IPS-NIHi7 (cell line): ENCODE measurements at regions not wholly inside any gene's neighbourhood (a gene's known extent, or its start where the extent isn't known, plus 50 kb on each side); places are given as distances from the start of the nearest gene placed in this dataset.

Experiments used
- DNase-seq: peaks from one replicate; pipeline ENCODE4 v3.0.0; 2012; ENCODE audit warnings: mixed read lengths; ENCODE audit errors: extremely low spot score

DNA sequence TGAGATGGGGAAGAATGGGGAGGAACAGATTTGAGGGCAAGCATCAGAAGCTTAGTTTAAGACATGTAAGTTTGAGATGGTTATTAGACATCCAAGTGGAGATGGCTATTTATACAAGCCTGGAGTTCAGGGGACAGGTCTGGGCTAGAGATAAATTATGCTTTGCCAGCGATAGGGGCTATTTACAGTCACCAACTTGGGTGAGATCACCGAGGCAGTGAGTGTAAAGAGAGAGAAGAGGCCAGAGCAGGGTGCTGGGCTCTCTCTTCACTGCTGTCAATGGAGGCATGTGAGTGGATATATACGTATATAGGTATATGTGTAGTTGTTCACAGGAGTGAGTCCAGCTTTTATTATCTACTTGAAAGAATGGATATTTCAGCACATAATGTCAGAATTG is 81.0 kb downstream of the QPCT start:
- DNase-seq, result no peak

DNA sequence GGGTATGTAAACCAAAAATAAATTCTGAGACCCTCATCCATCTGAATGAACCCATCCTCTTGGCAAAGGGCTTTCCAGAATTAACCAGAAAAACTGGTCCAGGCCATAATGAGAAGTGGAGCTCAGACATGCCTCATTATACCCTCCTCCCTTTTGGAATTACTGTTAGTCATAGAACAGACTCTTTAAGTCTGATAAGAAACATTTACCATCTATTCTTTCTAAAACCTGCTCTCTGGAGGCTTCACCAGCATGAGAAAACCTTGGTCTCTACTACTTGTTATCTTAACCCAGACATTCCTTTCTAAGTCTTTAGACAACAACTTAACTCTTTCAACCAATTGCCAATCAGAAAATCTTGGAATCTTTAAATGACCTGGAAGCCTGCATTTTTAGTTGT is 82.8 kb downstream of the QPCT start:
- no peak for DNase-seq

DNA sequence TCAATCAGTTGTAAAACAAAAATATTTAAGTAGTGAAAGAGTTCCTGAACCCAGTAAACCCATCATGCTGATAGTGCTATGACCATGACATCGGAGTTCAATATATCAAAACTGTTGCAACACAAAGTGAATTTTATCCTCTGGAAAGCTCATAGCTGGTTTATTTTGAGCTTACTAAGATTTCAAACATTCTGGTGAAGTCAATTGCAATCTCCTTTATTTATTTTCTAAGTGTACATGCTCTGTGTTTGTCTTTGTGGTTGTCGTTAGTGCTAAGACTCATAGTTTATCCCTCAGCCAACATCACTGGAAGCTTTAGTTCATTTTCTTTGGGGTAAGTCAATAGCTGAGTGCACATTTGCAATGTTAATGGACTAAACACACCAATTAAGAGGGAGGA is 91.9 kb downstream of the QPCT start:
- DNase-seq, result no peak

DNA sequence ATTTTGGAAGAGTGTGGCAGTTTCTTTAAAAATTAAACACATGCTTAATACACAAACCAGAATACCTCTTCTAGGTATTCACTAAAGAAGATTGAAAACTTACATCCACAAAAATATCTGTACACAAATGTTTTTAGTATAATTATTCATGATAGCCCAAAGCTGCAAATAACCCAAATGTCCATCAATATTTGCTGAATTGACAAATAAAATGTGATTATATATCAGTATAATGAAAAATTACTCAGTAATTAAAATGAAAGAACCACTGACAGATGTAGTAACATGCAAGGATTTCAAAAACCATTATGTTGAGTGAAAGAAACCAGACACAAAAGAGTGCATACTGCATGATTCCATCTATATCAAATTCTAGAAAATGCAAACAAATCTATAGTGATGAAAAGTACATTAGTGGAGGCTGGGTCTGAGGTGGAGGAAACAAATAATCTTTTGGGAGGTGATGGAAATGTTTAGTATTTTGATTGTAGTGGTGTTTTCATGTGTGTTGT is 94.8 kb downstream of the QPCT start:
- DNase-seq, result no peak

DNA sequence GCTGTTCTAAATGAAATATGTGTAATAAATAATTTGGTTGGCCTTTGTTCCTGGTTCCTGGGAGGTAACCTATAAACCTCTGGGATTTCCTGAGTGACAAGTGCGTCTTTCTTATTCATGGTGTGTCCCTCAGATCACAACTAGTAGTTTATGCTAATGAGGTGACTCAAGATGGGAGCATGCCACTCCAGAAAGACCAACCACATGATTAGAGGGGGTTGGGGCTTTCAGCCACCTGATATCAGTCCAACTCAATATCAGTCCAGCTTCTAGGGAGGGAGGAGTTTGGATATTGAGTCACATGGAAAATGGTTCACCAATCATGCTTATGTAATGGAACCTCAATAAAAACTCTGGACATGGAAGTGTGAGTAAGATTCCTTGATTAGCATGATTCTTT is 96.6 kb downstream of the QPCT start:
- no peak for DNase-seq

DNA sequence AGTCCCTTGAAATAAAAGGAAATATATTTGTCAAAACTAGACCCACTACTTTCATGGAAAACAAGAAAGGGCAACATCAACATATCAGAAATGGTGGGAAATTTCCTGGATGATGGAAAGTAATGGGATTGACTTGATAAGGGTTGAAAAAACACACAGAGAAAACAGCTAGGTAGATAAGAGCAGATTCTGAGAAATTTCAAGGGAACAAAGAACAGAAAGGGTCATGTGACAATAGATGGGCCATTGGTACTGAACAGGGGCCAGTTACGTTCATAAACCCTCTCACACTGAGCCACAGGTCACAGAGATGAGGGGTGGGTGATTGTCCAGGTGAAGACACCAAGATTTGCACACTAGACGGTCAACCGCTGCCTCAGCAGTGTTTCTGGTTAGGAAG is 98.7 kb downstream of the QPCT start:
- no peak for DNase-seq

DNA sequence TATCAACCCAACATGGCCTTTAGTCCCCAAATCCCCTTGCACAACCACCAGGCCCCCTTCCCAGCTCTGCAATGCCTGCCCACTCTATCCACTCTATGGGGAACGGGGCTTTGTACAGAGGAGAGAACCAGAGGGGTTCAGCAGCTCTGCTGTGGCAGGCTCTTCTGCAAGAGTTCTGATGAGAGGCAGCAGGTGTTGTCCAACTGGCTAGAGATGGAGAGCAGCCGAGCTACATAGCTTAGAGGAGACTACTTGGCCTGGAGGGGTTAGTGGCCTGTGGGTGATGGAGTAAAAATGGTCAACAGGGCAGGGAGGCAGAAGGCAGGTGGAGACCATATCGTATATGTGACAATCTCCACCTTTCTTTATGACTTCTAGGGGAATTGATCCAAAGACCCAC is 103.0 kb downstream of the QPCT start:
- no peak for DNase-seq

DNA sequence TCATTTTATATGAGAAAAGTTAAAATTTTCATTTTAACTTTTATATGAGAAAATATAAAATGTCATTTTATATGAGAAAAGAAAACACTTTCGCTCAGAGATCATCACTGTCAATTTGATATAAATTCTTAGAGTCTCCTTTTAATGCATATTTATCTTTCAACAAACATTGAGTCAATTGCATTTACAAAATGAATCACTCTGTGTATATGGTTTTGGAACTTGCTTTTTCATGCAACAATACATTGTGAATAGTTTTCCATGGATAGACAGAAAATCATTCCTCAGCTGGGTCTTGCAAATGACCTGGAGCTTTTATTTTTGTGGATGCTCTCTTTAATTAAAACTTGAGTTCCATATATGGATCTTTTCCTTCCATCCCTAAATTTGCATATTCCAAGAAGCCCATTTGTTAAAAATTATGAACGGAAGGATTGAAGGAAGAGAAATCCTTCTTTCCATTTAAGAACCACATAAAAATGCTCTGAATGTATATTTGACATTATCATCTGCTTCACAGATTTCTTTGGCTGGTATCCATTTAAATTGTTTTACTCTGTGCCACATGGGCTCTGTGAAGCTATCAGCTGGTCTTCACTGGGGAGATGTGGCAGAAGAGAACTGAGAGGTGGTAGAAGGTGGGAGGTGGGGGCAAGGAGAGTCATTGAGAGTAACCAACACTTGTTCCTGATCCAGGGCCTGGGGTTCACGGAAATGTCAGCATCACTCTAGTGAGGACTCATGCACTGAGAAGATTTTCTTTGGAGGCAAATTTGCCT is 104.1 kb downstream of the QPCT start:
- no peak for DNase-seq

DNA sequence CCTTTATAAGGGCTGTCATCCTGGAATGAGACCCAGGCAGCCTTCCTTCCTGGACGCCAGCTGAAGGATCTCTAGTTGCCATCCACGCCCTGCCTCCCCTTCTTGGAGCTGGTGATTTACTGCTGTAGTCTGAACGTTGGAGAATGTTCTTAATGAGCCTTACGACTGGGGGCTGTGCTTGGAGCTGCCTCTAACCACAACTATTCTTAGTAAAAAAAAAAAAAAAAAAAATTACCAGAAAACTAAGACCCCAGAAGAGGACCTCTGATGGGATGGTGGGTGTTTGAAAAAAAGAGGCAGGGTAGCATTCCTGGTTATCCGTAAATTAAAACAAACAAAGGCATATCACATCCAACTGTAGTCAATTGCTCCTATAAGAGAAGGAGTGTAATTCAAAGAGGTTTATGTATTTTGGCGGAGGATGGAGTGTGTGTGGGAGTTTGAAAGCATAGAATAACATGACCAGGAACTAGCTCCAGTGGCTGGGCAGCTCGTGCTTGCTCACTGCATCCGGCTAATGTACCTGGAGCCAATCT is 105.4 kb downstream of the QPCT start:
- no peak for DNase-seq

DNA sequence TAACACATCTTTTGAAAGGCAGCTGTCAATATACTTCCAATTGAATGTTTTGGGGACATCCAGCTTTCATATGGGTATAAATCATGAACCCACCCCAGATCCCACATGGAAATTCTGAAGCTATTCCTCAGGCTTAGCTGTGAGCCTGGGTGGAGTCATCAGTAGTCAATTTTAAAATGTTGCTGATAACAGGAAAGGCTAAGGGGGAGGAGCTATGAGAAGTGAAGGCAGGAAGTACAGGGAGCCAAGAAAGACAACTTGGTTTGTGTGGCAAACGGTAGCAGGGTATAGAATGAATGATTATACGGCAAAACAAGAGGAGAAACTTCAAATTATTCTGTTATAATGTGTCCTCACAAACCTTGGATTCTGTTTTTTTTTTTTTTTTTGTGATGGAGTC is 108.6 kb downstream of the QPCT start:
- DNase-seq, result no peak

DNA sequence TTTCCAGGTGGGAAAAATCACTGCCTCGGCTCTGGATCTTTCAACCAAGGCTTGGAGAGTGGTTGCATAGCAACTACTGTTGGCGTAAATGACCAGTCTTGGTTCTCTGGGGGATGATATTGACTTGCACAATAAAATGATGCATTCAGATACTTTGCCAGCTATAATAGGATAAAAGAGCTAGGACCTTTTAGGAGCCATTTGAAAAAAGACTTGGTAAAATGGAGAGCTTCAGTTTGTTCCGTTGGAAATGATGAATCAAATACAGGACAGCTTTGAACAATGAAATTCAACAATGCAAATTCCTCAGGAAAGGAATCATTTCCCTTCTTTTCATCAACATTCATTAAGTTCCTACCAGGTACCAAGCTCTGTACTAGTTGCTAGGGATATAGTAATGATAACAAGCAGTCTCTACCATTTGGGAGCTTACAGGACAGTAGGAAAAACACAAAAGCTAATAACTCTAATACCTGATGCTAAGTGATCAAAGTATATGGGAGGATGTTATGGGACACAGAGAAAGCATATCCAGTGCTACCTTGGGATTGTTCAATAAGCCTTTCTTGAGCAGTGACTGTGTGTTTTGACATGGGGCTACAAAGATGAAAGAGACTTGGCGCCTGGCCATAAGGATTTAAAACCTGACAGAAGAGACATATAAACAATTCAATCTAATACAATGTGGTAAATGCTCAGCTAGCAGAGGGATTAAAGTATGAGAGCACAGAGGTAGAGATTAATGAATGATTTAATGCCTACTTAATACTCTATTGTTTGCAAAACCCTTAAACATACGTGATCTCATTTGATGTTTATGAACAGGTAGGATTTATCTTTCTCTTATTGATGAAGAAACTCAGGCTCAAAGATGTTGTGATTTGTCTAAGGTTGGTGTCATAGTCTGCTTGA is 110.7 kb downstream of the QPCT start:
- no peak for DNase-seq

DNA sequence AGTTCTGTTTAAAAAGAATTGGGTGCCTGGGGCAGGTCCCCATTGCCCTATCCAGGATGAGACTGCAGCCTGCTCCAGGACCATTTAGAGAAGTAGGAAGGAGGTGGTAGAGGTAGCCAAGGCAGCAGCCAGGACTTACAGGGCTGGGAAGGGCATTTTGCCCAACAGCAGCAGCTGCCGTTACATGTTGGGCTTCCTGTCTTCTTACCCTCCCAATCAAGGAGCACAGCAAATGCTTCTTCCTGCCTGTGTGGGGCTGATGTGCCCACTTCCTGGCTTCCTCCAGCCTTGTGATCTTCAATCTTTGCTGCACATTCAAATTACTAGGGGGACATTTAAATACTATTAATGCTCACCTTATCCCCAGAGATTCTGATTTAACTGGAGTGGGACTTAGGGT is 112.0 kb downstream of the QPCT start:
- no peak for DNase-seq

DNA sequence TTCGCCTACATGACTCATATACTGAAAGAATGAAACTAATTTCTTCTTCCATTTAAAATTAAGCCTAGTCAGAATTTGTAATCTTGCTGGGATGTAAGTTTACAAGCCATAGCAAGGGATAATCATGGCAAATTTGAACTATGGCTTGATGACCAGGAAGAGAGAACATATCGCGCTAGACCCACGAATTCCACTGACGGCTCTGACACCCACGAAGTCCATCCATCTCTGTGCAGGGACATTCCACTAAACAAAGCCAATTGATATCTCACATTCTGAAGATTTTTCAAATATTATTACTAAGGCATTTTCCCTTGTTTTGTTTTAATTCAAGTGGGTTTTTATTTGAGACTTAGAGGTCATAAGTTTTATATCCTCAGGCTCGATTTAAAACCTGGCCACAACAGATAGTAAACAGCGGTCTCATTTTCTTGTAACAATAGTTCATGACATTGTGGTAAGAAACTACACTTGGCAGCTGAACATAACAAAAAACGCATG is 113.0 kb downstream of the QPCT start:
- DNase-seq, result no peak

DNA sequence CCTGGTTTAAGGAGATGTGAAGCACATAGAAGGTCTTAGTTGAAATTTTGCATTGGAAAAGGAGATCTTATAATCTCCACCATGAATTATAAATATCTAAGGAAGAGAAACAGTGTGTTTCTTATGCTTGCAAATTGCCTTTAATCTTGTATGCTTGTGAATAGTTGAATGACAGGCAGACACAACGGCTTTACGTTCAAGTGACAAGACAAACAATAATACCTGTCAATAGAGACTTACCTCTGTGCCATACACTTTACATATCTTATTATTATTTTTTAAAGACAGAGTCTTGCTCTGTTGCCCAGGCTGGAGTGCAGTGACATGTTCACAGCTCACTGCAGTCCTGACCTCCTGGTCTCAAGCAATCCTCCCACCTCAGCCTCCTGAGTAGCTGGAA is 113.7 kb downstream of the QPCT start:
- no peak for DNase-seq

DNA sequence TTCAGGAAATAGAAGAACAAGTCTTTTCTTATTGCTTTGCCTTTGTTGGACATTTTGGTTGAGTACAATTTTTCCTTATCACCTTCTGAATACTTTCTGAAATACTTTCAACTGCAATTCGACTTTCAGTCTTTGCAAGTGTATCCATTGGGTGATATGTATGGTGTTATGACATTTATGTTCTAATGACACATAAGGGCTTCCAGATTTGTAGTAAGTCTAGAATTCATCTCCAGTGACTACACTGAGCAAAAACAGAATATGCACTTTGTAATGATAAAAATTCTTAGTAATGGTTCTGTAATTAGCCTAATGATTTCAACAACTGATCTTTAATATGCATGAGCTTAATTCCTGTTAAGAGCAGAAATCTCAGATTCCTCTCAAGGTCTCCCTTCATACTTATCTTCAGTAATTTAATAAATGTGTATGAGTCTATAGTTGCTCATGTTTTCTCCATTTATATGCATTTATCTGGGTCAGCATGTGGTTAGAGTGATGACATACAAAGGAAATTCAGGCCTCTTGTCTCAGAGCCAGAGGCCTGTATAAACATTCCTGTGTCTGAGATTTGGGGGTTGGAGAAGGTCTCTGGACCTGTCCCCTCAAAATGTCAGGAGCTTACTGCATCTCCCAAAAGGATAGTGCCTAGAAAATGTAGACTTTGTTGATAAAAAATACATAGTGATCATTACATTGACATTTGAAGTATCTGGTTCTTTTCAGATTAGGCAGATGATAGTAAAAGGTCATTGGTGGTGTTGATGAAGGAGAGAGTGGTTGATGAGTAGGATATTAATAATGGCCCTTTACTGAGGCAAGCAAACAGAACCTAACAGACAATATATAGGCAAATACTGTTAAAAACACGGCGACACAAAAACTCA is 114.9 kb downstream of the QPCT start:
- no peak for DNase-seq

DNA sequence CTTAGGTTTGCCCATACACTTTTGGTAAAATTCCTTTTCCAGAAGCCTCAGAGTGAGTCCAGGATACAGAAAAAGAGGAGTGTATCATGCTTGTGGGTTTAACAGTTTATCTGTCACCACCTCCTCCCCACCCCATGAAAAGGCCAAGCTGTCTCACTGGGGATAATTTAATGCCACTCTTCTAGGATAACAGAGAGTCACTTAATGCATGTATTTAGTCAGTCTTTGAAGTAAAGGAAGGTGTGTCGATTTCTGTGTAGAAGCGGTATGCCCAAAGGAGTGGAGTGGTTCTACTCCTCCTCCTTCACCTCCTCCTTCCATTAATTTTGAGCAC is 116.4 kb downstream of the QPCT start:
- no peak for DNase-seq

DNA sequence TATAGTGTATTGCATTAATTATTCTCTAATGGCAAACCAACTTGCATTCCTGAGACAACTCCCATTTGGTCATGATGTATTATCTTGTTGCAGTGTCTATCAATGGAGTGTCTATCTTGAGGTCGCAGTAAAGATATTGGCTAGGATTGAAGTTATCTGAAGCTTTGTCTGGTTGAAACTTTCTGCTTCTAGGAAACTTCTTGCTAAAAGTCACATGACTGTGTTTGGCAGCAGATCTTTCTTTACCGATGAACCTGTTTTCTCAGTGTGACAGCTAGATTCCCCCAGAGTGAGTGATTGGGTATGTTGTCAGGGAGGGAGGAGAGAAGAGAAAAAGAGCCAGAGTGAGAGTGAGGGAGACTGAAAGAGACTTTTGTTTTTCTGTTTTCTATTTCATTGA is 119.6 kb downstream of the QPCT start:
- no peak for DNase-seq

DNA sequence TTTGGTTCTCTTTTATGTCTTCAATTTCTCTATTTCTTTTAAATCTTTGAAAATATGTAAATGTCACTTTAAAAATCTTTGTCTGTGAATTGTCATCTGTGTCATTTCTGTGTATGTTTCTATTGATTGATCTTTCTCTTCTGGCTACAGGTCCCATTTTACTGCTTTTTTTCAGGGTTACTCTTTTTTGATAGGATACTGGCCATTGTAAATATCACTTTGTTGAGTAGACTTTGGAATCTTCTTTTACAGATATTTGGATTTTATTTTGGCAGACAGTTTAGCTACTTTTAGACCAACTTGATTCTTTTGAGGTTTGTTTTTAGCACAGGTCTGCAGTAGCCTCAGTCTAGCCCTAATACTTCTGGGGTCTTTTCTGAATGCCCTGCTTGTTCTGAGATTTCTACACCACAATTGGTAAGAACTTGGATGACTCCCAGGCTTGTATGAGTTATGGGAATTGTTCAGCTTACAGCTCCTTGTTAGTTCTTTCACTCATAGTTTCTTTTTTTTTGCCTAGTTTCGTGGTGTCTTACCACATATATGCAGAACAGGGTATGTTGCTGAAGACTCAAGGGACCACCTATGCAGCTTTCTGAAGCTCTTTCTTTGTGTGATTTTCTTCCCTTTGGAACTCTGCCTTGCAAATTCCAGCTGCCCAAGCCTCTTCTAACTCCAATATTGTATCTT is 122.2 kb downstream of the QPCT start:
- DNase-seq, result no peak

DNA sequence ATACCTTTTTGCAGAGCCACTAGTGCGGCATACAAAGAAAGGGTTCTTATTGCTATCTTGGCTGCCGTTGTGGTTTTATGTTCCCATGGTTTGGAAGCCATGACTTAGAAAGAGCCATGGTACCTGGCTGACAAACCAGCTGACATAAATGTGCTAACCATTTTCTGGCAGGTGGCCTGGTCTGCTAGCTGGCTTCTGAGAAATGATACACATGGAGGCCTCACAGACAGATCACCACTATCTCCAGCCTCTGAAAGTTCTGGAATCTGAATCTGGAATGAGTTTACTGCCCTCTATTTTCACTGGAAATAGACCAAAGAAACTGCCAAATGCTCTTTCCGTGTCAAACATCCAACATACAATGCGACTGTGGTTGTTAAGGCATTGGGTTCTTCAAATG is 123.7 kb downstream of the QPCT start:
- no peak for DNase-seq

DNA sequence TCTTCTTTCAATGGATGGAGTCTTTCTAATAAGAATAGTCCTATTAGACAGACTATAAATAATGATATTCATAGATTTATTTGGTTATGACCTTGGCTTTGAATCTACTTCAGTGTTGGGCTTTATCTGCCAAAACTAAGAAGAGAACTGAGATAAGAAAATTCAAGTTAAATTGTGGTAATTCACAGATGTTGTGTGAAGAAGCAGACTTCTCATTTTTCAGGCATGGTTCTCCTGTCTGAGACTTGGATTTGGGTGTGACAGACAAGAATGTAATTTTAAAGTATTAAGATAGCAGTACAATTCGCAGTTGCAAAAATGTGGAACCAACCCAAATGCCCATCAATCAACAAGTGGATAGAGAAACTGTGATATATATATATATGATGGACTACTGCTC is 124.7 kb downstream of the QPCT start:
- no peak for DNase-seq

DNA sequence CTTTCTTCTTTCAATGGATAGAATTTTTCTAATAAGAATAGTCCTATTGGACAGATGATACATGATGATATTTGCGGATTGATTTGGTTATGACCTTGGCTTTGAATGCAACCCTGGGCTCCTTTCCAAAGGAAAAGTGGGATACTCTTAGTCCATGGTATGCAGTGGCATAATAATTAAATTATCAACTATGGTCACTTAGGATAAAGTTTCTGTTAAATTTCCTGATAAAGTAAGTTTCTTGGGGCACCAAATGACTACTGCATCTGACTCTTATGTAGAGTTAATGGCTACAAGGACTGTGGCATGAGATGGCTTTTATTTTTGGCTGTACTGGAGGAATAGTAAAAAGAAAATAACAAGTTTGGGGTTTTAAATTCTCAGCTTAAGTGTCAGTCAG is 126.7 kb downstream of the QPCT start:
- no peak for DNase-seq
